Esophagus mucosa (tissue), 1 donor: ENCODE measurements at regions not wholly inside any gene's neighbourhood (a gene's known extent, or its start where the extent isn't known, plus 50 kb on each side); places are given as distances from the start of the nearest gene placed in this dataset.
"Not testable (repeated sequence)": the region's sequence is repeated elsewhere in the genome, so short reads cannot be mapped to it uniquely, and the experiment has no call there.

Experiments
- ATAC-seq: fragments of 200-7000 bp; cut with Tn5 transposase; one replicate; pipeline ENCODE4 v1.9.1; 2020
- donor health status: DM: yes; HTN: yes; CAD: no.

- no peak for ATAC-seq
Observed at GRCh38 chr2:64919261-64919660, 69.9 kb upstream of the SLC1A4 start.

DNA sequence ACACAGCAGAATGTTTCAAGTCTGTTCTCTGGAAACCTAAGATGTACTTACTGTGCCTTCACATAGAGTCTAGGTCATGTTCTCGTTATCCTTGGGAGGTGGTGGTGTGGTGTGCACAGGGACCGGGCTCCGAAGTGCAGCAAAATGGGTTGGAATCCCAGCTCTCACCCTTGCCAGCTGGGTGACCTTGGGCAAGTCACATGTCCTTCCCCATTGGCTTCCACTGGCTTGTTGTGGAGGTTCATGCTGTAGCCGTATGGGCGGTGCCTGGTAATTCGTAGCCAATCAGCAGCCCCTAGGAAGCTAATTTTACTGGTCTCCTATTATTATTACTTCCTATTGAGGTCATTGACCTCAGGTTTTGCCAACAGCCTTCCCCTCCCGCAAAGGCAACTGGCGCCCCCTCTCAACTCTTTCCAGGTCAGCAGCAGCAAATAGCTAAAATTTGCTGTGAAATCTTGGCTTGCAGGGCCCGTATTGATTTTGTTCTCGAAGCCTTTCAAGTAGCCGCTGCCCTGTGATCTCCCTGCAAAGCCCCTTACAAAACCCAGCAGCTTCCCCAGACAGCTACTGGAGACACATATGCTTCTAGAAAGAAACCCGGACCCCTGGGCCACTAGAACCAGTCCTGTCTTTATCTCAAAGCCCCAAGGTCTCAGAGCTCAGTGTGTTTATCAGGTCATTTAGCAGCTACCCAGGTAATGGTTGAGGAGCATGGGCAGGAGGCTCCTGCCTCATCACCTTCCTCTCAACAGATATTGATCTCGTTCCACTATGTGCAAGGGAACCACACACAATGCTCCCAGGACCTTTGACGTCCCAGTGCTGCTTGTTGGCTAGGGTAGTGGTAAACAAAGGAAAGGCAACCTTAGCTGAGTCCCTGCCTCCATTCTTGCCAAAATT, 66.5 kb upstream of the SLC1A4 start:
- ATAC-seq, result no peak

DNA sequence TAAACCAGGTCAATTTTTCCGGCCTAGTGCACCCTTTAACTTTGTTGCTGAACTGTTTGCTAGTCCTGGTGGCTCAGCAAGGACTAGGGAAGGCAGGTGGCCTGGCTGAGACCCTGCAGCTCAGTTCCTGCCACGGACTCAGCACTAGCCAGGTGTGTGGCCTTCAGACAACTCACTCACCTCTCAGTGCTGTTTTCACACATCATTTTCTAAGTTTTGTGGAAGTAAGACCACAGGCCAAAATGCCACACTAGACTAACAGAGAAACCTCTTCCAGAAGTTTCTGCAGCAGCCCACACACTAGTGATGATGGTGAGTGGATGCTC, 65.9 kb upstream of the SLC1A4 start:
- ATAC-seq, result no peak

GRCh38 chr2:64924170-64924934, 64.8 kb upstream of the SLC1A4 start:
- no peak for ATAC-seq

DNA sequence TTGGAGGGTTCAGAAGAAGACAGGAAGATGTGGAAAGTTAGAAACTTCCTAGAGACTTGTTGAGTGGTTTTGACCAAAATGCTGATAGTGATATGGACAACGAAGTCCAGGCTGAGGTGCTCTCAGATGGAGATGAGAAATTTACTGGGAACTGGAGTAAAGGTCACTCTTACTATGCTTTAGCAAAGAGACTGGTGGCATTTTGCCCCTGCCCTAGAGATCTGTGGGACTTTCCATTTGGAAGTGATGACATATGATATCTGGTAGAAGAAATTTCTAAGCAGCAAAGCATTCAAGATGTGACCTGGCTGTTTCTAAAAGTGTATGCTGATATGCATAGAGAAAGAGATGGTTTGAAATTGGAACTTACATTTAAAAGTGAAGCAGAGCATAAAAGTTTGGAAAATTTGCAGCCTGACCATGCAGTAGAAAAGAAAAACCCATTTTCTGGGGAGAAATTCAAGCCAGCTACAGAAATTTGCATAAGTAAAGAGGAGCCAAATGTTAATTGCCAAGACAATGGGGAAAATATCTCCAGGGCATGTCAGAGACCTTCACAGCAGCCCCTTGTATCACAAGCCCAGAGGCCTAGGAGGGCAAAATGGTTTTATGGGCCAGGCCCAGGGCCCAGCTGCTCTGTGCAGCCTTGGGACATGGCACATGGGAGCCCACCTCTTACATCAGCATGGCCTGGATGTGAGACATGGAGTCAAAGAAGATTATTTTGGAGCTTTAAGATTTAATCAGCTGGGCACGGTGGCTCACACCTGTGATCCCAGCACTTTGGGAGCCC, 63.1 kb upstream of the SLC1A4 start:
- not testable (repeated sequence) for ATAC-seq

DNA sequence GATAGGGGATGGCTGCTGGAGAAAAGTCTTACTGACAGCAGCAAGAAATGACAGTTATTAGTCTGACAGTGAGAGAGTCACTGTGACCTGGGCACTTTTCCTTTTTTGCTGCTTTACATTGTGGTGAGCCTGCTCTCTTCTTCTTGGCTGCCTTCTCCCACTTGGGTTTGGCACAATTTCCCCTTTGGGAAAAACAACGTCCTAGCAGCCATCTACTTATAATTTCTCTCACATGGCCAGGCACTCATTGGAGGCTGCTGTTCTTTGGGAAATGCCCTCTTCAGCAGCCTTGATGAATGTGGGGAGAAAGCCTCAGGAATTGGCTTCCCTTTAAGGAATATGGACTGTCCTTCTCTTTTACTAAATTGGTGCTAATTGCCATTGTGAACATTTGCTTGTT, 60.4 kb upstream of the SLC1A4 start:
- no peak for ATAC-seq

DNA sequence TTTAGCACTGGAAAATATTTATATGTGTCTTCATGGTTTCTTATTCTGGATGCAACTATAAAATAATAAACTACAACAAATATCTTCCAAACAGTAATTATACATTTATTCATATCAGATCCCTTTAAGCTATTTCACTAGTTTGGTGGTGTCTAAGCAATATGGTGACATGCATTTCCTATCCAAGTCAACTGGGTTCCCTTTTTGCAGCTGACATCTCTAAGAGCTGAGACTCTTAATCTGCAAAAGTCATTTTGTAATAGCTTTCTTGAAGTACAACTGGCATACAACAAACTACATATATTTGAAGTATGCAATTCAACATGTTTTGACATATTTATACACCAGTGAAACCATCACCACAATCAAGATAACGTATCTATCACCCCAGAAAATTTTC, 59.9 kb upstream of the SLC1A4 start:
- no peak for ATAC-seq

- no peak for ATAC-seq
Observed at GRCh38 chr2:64930258-64930671, 58.9 kb upstream of the SLC1A4 start.

DNA sequence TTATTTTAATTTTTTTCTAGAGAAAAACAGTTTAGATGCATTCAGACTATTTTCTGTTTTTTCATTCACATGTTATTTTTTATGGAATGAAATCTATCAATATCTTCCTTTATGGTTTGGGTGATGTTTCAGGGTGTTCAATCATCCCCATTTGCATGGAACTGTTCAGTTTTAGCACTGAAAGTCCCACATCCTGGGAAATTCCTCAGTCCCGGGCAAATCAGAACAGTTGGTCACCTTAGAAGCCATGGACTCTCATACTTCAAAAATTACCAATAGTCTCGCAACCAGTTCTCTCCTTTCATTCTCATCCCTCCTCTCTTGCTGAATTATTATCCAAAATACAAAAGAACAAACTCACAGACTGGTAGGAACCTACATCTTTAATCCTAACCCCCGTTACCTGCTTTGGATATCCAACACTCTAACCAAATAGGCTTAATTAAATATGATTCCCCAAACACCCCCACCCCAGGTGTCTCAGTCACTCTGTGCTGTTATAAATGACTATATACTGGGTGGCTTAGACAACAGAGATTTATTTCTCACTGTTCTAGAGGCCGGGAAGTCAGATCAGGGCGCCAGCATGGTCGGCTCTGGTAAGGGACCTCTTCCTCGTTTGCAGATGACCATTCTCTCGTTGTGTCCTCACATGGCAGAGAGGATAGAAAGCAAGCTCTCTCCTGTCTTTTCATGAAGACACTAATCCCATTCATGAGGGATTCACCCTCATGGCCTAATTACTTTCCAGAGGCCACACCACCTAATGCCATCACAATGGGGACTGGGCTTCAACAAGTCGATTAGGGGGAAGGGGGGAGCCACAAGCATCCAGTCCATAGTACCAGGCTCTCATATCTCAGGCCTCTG, 57.7 kb upstream of the SLC1A4 start:
- ATAC-seq, result no peak

DNA sequence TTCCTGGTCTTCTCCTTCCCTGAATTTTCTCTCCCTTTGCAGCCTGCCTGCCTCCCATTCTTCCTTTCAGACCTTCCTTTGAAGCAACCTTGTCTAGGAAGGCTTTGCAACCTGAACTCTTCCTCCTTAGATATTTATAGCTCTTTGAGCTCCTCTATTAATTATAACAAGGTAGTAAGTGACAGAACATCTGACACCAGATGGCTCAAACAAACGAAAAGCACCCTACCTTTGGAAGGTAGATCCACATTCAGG, 57.2 kb upstream of the SLC1A4 start:
- ATAC-seq, result no peak

DNA sequence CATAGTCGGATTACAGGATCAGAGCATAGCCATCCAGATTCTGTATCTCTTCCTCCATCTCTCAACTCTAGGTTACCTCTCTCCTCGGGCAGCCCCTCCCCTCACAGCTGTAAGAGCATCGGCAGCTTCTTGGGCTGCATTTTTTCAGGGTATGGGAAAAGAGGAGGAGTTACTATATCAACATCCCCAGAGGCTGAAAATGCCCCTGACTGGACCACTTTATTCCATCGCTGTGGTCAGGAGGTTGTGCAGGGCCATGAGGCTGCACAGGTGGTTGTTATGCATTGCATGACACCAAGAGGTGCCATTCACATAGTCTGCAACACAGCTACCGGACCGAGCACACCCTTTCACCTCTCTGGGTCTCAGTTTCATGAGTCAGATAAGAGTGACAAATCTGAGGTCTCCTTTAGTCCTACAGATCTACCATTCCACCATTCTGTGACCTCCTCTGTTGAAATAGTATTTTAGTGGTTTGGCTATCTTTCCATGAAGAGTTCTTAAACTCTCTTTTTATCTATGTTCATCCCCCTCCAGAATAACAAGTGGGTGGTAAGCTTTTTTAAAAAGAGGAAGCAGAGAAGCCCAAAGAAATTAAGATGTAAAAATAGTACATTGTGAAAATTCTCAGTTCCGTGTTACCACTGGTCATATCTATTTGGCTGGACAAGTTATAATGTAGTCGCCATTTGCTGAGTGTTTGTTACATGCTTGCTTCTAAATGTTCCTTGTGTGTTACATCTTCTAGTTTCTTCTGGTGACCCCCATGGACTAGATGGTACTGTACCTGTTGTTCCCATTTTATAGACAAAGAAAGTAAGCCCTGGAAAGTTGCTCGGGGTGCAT, 56.6 kb upstream of the SLC1A4 start:
- ATAC-seq, result no peak

DNA sequence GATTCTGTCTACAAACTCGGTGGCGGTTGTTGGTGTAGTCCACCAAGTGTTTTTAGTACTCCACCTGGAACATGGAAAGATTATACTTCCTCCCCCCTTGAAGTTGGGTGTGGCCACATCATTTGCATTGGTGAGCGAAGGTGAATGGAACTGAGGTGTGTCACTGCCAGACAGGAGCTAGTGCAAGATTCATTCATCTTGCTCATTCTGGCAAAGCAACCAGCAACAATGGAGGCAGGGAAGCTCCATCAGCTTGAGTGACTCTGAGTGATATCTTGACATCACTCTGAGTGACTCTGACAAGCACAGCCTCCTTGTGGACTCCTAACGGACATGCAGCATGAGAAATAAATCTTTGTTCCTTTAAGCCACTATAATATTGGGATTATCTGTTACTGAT, 54.7 kb upstream of the SLC1A4 start:
- peak; percentile 72 for ATAC-seq

GRCh38 chr2:64936809-64937208, 52.4 kb upstream of the SLC1A4 start:
- no peak for ATAC-seq

DNA sequence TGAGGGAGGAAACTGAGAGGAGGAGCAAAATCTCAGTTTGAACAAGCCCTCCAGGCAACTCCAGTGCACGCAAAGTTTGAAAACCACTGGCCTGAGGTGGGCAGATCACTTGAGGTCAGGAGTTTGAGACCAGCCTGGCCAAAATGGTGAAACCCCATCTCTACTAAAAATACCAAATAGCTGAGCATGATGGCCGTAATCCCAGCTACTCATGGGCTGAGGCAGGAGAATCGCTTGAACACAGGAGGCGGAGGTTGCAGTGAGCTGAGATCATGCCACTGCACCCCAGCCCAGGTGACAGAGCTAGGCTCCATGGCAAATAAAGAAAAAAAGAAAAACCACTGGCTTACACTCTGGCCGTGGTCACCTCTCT, 51.9 kb upstream of the SLC1A4 start:
- not testable (repeated sequence) for ATAC-seq

- peak; percentile 59 for ATAC-seq
Observed at GRCh38 chr2:64937687-64938491, 51.3 kb upstream of the SLC1A4 start.

DNA sequence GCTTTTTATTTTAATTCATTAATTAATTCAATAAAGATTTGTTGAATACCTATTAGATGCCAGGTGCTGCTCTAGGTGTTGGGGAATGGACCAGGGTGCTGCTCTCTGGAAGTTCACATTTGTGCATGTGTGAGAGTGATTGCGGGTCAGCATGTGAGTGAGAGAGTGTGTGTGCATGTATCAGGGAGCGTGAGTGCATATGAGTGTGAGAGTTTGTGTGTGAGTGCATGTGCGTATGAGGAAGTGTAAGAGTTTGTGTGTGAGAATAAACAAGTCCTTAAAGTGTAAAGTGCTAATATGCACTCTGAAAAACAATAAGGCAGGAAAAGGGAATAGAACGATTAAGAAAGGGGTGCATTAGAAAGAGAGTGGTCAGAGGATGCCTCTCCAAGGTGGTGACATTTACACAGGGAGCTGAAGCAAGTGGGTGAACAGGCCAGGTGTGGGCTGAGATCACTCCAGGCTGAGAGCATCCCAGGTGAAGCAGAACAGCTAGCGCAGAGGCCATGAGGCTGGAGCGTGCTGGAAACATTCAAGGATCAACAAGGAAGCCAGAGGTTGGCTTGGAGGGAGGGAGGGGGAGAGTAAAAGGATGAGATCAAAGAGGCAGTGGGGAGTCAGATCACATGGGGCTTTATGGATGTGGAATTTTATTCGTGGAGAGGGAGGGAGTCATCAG, 50.5 kb upstream of the SLC1A4 start:
- no peak for ATAC-seq

DNA sequence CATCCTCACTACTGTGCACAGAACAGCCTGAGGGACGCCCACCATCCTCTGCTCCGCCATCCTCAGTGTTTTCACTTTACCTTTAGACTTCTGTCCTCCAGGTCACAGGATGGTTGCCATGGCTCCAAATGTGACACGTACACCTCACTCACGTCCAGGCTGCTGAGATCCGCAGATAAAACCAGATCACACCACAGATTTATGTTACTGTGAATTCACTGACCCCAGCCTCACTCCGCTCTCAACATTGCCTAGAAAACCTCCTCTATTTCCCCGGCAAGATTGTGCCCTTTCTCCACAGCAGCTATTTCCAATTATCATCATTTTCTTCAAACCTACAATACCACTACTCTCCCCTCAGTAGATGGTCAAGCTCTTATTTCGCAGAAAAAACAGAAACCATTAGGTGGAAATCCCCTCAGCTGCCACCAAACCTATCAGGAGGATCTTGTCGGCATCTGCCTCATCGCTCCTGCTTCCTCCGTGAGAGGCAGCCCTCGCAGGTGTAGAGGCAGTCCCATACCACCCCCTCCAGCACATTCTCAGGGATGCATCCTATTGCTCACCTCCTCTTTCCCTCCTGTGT, 49.8 kb upstream of the SLC1A4 start:
- no peak for ATAC-seq
